NCI-H1105 treated with DMSO at 0.1 percent for 48 hours (cell line): ENCODE measurements at regions not wholly inside any gene's neighbourhood (a gene's known extent, or its start where the extent isn't known, plus 50 kb on each side); places are given as distances from the start of the nearest gene placed in this dataset.
"Not testable (repeated sequence)": the region's sequence is repeated elsewhere in the genome, so short reads cannot be mapped to it uniquely, and the experiment has no call there.

Source experiments
- DNase-seq: peaks from one replicate; lab custom pipeline; 2025; lab: John Stamatoyannopoulos, UW

GRCh38 chr12:115898670-115899069 lies 378.8 kb downstream of the MED13L start:
- no peak for DNase-seq

- DNase-seq: peak; percentile 4
Observed at GRCh38 chr12:115897729-115898128, 379.8 kb downstream of the MED13L start.

- no peak for DNase-seq
Observed at GRCh38 chr12:115895247-115895646, 382.2 kb downstream of the MED13L start.

- DNase-seq: no peak
Observed at GRCh38 chr12:115891556-115892164, 385.8 kb downstream of the MED13L start.

- no peak for DNase-seq
Observed at GRCh38 chr12:115886666-115887065, 390.8 kb downstream of the MED13L start.

- DNase-seq: peak; percentile 96
Observed at GRCh38 chr12:115885040-115885690, 392.3 kb downstream of the MED13L start.

GRCh38 chr12:115882936-115883335 lies 394.6 kb downstream of the MED13L start:
- no peak for DNase-seq

- DNase-seq: no peak
Observed at GRCh38 chr12:115880238-115880637, 397.3 kb downstream of the MED13L start.

- DNase-seq: no peak
Observed at GRCh38 chr12:115879354-115879753, 398.1 kb downstream of the MED13L start.

- DNase-seq: peak; percentile 38
Observed at GRCh38 chr12:115873451-115874082, 403.9 kb downstream of the MED13L start.

- peak; percentile 23 for DNase-seq
Observed at GRCh38 chr12:115872919-115873357, 404.6 kb downstream of the MED13L start.

- DNase-seq: no peak
Observed at GRCh38 chr12:115872212-115872611, 405.3 kb downstream of the MED13L start.

- DNase-seq: peak; percentile 95
Observed at GRCh38 chr12:115871714-115872113, 405.8 kb downstream of the MED13L start.

GRCh38 chr12:115870510-115870909 lies 407.0 kb downstream of the MED13L start:
- no peak for DNase-seq

- no peak for DNase-seq
Observed at GRCh38 chr12:115870021-115870420, 407.5 kb downstream of the MED13L start.

GRCh38 chr12:115869604-115870003 lies 407.9 kb downstream of the MED13L start:
- DNase-seq: no peak

GRCh38 chr12:115868624-115869023 lies 408.9 kb downstream of the MED13L start:
- no peak for DNase-seq

- no peak for DNase-seq
Observed at GRCh38 chr12:115867854-115868253, 409.6 kb downstream of the MED13L start.

- DNase-seq: peak; percentile 50
Observed at GRCh38 chr12:115866909-115867525, 410.5 kb downstream of the MED13L start.

GRCh38 chr12:115866281-115866680 lies 411.2 kb downstream of the MED13L start:
- DNase-seq: not testable (repeated sequence)

GRCh38 chr12:115864396-115864795 lies 413.1 kb downstream of the MED13L start:
- no peak for DNase-seq

- DNase-seq: no peak
Observed at GRCh38 chr12:115860619-115861018, 416.9 kb downstream of the MED13L start.

GRCh38 chr12:115859231-115859630 lies 418.3 kb downstream of the MED13L start:
- no peak for DNase-seq
